PC-3 (cell line): ENCODE measurements at regions not wholly inside any gene's neighbourhood (a gene's known extent, or its start where the extent isn't known, plus 50 kb on each side); places are given as distances from the start of the nearest gene placed in this dataset.

Source experiments
- CTCF ChIP-seq: fragments of 300-600 bp; sonication (generic); conservative IDR thresholded peaks from 2 replicates; pipeline ENCODE4 v1.5.1; 2017; ENCODE audit warnings: antibody characterized with exemption, low read depth, mild to moderate bottlenecking, low read length
- EZH2 ChIP-seq: fragments of 300-600 bp; sonication (generic); IDR thresholded peaks from one replicate; pipeline ENCODE4 v1.6.1; 2017; ENCODE audit warnings: antibody characterized with exemption, mild to moderate bottlenecking, low read length; ENCODE audit not compliant: unreplicated experiment
- EZH2phosphoT487 ChIP-seq: fragments of 300-600 bp; sonication (generic); IDR thresholded peaks from 2 replicates; pipeline ENCODE4 v1.6.1; 2018; ENCODE audit warnings: mild to moderate bottlenecking, antibody characterized with exemption, low read length, borderline replicate concordance

GRCh38 chr10:8803992-8804391 is 749.5 kb downstream of the GATA3 start:
- TF ChIP-seq CTCF, result no peak
- no peak for TF ChIP-seq EZH2
- TF ChIP-seq EZH2phosphoT487, result no peak
